ENCODE measurements at regions not wholly inside any gene's neighbourhood (a gene's known extent, or its start where the extent isn't known, plus 50 kb on each side); places are given as distances from the start of the nearest gene placed in this dataset.

GRCh38 chr1:34425046-34425445 is 248.3 kb downstream of the C1orf94 start:
- TF ChIP-seq CTCF (IDR thresholded peaks at IDR 0.05): no peak
- no peak for TF ChIP-seq POLR2A (IDR thresholded peaks at IDR 0.05)

Data from prostate gland (tissue), 2 donors.